GM19351 (cell line): ENCODE measurements at regions not wholly inside any gene's neighbourhood (a gene's known extent, or its start where the extent isn't known, plus 50 kb on each side); places are given as distances from the start of the nearest gene placed in this dataset.

Experiments used
- ATAC-seq: cut with Tn5 transposase; IDR thresholded peaks from one replicate; pipeline ENCODE4 v1.9.1; 2021; ENCODE audit warnings: mild to moderate bottlenecking, moderate library complexity; ENCODE audit not compliant: unreplicated experiment

GRCh38 chr4:111228396-111228795 is 605.5 kb upstream of the PITX2 start:
- ATAC-seq: no peak

DNA sequence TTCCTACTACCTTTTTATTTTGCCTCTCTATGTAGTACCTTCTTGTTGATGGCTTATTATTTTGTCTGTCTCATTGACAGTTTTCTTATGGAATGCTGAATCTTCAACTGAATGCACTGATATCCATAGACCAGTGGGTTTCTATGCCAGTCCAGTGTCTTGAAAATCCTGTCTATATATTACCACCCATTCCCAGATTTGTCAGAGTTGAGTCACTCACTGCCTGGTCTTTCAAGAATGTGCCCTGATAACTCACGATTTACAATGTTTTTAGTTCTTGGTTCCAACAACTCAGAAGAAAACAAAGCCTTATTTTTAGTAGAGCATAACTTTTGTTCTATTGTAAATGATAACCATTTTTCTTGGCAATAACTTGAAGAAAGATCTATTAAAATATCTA is 606.0 kb upstream of the PITX2 start:
- ATAC-seq: no peak

- no peak for ATAC-seq
These were observed 607.4 kb upstream of the PITX2 start for GRCh38 chr4:111230265-111230664.

- no peak for ATAC-seq
These were observed 608.4 kb upstream of the PITX2 start for GRCh38 chr4:111231281-111231680.

GRCh38 chr4:111234939-111235338 is 612.1 kb upstream of the PITX2 start:
- ATAC-seq: no peak

- no peak for ATAC-seq
These were observed 641.0 kb upstream of the PITX2 start for GRCh38 chr4:111263836-111264235.

DNA sequence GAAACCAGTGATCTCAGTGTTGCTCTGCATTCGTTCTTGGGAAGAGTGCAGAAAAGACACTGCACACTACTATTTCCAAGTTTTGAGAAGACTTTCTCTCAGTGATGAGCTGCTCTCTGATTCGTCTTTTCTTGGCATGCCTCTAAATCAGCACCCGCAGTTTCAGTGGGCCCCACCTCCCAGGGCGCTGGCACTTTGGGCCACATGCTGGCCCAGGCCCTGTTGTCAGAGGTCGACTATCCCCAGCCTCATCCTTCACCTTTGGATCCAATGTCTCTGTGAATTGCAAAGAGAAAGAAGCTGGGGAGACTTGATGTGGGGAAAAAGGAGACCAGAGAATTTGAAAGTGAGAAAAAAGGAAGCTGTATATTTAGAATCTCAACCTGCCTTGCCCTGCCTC is 644.1 kb upstream of the PITX2 start:
- no peak for ATAC-seq

- no peak for ATAC-seq
These were observed 644.9 kb upstream of the PITX2 start for GRCh38 chr4:111267786-111268185.

- ATAC-seq: peak; percentile 90
These were observed 646.0 kb upstream of the PITX2 start for GRCh38 chr4:111268769-111269414.

DNA sequence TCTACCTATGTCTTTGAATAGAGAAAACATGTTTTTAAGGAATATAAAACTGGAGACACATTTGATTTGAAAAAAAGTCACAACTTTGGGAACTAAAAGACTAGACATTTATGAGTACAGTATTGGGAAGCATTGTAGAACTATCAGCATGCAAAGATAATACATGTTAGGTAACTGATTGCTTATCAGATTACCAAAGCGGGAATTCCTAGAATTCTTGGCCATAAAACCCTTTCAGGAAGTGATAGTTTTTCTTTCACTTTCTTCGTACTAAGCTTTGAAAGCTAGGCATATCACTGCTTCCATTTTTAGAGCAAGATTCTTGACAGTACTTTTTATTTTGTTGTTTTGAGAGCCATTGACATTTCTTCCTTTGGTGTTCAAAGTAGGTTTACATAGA is 646.6 kb upstream of the PITX2 start:
- no peak for ATAC-seq

DNA sequence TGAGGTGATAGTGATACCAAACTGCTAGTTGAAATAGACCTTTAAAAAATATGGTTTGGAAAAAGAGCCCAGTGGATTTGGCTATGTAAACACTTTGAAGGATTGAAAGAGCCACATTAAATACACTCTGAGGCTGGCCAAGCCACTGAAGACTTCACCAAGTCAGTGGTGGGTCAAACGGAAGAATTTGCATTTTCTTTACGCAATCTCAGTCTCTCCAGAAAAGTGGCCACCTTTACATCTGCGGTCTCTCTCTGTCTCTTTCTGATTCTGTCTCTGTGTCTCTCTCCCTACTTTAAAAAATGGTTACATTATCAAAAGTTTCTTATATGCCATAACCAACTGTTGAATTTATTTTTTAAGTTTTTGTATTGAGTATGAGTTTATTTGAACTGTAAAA is 651.2 kb upstream of the PITX2 start:
- ATAC-seq: no peak

- ATAC-seq: no peak
These were observed 651.6 kb upstream of the PITX2 start for GRCh38 chr4:111274486-111274885.

- no peak for ATAC-seq
These were observed 658.3 kb upstream of the PITX2 start for GRCh38 chr4:111281219-111281618.

GRCh38 chr4:111282035-111282434 is 659.2 kb upstream of the PITX2 start:
- ATAC-seq: no peak

DNA sequence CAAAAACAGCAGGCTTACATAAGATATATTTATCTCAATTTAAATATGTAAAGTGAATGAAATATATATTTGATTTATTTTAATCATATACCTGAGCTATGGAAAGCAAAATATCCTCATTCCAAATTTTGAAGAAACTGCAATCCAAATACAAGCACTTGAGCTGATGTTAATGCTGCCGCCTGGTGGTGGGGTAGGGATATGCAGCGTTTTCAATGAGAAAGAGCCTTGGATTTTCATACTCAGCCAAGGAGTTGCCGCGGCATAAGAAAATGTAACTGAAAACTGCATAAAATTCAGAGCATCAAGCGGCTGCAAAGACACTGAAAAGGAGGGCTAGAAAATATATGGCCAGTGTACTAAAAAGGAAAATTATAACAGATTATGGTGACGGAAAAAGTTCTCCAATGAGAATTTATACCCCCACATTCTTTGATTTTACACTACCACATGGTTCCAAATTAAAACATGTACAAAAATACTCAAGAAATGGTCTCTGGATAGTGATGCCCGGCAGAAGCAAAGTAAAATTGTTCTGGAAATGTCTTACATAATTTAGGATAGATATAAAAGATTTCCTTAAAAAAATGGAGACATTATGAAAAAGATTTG is 660.3 kb upstream of the PITX2 start:
- ATAC-seq: peak; percentile 86

DNA sequence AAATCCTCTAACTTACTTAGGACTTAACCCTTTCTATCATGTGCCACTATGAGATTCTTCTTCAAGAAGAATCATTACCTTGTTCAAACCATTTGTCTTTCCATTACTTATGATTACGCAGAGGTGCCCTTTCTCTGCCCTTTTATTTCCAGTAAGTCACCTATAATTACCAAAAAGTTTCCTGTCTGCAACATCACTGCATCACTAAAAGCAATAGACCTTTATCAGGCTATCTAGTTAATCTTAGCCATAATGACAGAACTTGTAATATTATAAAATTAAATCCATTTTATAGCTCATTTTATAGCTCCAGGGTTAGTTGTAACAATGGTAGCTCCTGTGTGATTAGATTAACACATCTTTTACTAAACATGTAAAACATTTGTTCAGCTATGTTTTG is 673.6 kb upstream of the PITX2 start:
- ATAC-seq: no peak

- ATAC-seq: no peak
These were observed 680.9 kb upstream of the PITX2 start for GRCh38 chr4:111303806-111304205.

- no peak for ATAC-seq
These were observed 700.6 kb upstream of the PITX2 start for GRCh38 chr4:111323496-111323895.

GRCh38 chr4:111323916-111324315 is 701.0 kb upstream of the PITX2 start:
- no peak for ATAC-seq

DNA sequence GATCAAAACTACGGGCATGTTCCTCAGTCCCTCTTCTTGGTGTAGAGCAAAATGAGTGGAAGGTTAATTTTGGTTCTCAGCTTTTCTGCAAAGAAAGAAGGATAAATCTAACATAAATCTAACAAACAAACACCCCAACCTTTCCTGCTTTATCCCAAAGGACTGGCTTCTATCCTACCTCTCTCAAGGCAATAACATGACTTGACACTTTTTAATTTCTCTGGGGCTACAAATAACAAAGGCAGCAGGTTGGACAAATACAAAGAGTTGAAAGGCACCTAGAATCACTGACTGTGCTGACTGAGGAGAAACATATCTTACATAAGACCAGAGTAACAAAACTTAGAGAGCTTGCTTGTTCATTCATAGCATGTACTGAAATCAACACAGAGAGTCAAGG is 703.6 kb upstream of the PITX2 start:
- no peak for ATAC-seq

DNA sequence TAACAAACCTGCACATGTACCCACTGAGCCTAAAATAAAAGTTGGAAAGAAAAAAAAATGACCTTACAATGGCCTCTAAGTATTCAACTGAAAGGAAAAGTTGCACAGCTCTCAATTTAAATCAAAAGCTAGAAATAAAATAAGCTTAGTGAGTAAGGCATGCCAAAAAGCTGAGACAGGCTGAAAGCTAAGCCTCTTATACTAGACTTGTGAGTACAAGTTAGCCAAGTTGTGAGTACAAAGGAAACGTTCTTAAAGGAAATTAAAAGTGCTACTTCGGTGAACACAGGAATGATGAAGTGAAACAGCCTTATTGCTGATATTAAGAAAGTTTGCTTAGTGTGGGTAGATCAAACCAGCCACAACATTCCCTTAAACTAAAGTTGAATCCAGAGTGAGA is 707.9 kb upstream of the PITX2 start:
- ATAC-seq: no peak

GRCh38 chr4:111334361-111334760 is 711.5 kb upstream of the PITX2 start:
- no peak for ATAC-seq
